ENCODE measurements at regions not wholly inside any gene's neighbourhood (a gene's known extent, or its start where the extent isn't known, plus 50 kb on each side); places are given as distances from the start of the nearest gene placed in this dataset.

GRCh38 chr4:126957556-126957955, 675.2 kb upstream of the INTU start:
- TF ChIP-seq CTCF (IDR thresholded peaks at IDR 0.05; ENCODE audit: low read length) (no peak), EZH2 (optimal IDR thresholded peaks at IDR 0.05; ENCODE audit: low read depth, low read length) (no peak)
